ENCODE measurements at regions not wholly inside any gene's neighbourhood (a gene's known extent, or its start where the extent isn't known, plus 50 kb on each side); places are given as distances from the start of the nearest gene placed in this dataset.

GRCh38 chr11:8800520-8801110 is 110.4 kb upstream of the AKIP1 start:
- no peak for DNase-seq

DNA sequence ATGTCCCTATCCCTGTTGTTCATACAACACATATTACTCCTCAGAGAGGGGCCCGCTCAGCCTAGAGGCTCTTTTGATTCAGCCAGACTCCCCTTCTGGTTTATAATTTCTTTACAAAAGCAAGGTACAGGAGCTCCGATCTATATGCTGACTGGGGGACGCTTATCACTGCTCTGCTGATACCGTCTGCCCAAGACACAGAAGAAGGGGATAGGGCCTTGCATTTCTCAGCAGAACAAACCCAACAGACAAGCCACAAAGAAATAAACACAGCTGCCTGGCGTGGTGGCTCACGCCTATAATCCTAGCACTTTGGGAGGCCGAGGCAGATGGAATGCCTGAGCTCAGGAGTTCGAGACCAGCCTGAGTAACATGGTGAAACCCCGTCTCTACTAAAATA is 109.9 kb upstream of the AKIP1 start:
- DNase-seq = no peak

GRCh38 chr11:8802251-8802650 is 108.7 kb upstream of the AKIP1 start:
- no peak for DNase-seq

GRCh38 chr11:8803973-8804372 is 107.0 kb upstream of the AKIP1 start:
- DNase-seq = no peak

DNA sequence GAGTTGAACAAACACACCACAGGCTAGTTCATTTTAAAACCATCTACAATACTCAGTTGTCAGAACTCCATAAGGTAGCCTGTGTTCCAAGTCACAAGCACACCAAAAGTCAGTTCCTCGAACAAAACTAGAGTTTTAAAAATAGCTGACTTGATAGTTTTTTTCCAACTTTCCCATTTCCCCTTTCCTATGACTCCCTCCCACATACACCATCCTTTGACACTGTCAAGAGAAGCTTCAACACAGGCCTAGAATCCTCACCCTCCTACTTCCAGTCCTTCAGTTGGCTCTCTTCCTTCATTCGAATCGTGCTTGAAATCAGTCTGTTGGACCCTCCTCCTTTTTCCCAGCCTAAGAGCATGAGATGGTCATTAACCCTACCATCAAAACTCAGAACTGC is 105.7 kb upstream of the AKIP1 start:
- DNase-seq = no peak

DNA sequence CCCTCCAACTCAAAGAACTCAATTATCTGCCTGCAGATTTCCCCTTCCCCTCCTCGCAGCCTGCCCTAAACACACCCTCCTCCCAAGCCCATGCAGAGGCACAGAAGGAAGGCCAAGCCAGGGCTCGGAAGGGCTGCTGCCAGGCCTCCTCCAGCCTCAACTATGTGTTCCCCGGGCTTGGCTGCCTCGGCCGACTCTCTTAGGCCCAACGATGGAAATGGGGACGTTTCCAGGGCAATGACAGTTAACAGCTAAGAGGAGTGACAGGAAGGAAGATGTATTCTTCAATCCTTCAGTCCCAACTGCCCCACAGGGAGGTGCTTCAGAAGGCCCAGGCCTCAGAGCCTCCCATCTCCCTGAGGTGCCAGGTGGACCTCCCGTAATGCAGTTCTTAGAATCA is 104.0 kb upstream of the AKIP1 start:
- no peak for DNase-seq

DNA sequence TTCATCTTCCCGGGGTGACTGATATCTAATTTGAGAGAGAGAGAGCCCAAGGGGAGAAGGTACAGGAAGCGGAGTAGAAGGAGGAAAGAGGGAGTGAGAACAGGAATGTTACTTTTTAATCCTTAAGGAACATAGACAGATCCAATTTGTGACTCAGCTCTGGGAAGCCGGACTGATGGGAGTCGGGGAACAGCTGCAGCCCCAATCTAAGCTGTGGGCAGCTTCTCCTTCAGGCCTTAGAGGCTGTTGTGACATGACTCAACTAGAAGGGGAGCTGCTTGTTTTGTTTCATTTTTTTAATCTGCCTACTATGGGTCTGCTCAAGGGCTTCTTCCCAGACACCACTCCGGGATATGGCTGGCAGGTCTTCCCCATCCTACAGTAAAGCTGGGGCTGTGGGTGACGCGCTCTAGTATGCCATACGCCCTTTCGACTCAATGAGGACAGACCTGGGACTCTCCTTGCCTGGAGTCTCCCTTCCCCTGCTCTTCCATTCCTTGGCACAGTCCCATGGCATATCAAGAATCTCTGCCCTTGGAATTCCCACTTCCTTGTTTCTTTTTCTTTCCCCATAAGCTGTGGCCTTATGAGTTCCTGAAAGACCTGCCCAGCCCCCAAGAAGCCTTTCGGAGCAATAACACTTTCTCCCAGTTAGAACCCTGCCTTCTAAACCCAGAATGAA is 103.3 kb upstream of the AKIP1 start:
- no peak for DNase-seq

DNA sequence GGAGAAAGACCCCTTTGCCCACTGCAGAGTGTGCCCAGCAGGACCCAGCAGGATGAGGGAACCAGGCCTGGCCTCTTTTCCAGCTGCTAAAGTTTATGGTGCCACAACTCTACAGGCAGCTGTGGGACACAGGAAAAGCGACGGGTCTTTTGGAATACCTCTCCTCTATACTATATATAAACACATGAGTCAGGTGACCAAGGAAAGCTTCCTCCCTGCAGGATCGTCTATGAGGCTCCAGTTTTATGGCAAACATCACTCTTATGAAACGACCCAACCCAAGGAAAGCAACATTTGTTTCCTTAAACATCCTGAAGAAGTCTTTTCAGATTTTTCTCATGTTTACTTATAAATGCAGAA is 102.8 kb upstream of the AKIP1 start:
- DNase-seq = no peak

DNA sequence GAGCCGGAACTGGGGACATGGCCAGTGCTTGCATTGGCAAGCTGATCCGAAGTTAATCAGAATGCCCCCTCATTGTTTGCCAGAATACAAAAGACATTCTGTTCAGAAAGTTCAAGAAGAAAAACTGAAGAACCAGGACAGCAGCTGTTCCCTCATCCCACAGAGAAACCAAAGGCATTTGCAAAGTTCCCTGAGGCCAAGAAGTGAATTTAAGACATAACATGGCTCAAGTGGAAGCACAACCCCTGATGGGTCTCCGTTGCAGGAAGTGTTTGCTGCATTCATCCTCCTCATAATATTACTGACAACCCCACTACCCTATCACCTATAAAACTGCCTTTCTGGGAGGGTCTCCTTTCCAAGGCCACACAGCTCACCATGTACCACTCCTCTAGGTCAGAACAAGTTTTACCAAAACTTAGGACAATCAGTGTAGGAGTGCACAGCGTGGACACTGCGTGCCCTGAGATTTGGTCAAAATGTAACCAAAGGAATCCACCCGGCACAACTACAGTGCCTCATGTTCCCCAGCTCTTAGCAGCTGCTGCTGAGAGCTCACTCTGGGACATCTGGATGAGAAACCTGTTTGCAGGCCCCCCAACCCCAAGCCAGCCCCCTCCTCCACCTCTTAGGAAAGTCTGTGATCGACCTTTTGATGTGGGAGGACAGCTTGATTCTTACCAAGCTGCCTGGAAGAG is 101.6 kb upstream of the AKIP1 start:
- DNase-seq = no peak

- no peak for DNase-seq
Observed at GRCh38 chr11:8809939-8810539, 101.0 kb upstream of the AKIP1 start.

- DNase-seq = peak; percentile 25
Observed at GRCh38 chr11:8810540-8811301, 100.3 kb upstream of the AKIP1 start.

- DNase-seq = no peak
Observed at GRCh38 chr11:8811571-8811970, 99.4 kb upstream of the AKIP1 start.

DNA sequence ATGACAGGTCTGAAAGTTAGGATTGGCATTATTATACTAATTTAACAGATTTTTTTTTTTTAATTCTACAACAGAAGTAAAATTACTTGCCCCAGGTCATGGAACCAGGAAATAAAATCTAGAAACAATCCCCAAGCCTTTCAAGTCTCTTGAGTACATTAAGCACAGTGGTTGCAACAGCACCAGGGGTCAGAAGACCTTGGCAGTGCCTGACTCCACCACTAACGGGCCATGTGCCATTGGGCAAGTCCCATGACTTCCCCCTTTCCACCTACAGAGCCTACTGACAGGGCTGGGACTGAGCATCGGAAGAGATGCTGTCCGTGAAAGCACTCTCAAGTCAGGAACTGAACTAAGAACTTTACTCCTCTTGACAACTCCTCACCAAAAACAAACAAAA is 98.6 kb upstream of the AKIP1 start:
- DNase-seq = no peak

DNA sequence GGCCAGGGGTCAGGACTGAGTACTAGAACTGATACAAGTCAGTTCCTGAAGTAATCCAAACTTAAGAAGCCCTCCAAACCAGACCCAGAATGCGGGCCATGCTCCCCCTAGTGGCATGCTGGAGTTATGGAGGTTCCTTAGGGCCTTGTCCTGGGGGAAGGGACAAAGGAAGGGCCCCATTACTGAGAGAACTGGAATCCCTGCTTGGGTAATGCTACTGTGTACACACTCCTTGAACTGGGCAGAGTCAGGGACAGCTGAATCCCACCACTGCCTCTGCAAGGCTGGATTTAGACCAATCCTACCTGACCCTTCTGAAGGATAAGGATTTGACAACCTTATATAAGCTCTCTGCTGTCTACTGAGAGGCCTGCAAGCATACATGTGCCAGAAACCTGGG is 97.3 kb upstream of the AKIP1 start:
- peak; percentile 30 for DNase-seq

- no peak for DNase-seq
Observed at GRCh38 chr11:8814209-8814922, 96.6 kb upstream of the AKIP1 start.

GRCh38 chr11:8814923-8815240 is 96.1 kb upstream of the AKIP1 start:
- DNase-seq = no peak

- DNase-seq = no peak
Observed at GRCh38 chr11:8818421-8818820, 92.6 kb upstream of the AKIP1 start.

- DNase-seq = no peak
Observed at GRCh38 chr11:8820401-8820800, 90.6 kb upstream of the AKIP1 start.

DNA sequence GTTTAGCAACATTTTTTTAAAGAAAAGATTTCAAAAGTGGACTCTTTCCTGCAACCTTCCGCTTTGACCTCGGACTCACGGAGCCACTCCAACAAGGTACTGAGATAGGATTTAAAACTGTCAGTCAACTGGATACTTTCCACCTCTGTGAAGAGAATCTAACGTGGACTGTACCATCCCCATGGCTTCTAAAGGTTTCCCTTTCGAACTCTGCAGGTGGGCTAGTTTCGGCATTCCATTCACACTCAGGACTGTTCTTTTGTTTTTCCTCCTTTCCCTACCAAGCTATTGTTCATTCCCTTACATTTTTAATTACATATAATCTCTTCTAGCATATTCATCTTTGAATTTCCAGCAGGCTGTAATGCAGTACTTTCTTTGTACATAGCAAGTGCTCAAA is 88.5 kb upstream of the AKIP1 start:
- no peak for DNase-seq

DNA sequence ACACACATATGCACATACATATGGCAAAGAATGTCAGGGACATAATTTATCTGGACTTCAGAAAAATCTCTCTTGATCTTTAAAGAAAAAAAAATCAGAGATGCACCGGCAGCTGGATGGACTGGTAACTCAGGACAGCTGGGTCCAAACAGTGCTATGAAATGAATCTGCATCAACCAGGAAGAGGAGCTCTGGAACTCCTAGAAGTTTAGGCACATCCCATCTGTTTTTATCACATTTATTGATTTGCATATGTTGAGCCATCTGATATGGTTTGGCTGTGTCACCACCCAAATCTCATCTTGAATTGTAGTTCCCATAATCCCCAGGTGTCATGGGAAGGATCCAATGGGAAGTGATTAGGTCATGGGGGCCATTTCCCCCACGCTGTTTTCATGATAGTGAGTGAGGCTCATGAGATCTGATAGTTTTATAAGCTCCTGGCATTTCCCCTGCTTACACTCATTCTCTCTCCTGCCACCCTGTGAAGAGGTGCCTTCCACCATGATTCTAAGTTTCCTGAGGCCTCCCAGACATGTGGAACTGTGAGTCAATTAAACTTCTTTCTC is 87.7 kb upstream of the AKIP1 start:
- no peak for DNase-seq

GRCh38 chr11:8826139-8826786 is 84.7 kb upstream of the AKIP1 start:
- DNase-seq = no peak
